Liver (tissue), 3 donors: ENCODE measurements at regions not wholly inside any gene's neighbourhood (a gene's known extent, or its start where the extent isn't known, plus 50 kb on each side); places are given as distances from the start of the nearest gene placed in this dataset.

Source experiments
- ATF3 ChIP-seq: IDR thresholded peaks from 2 replicates; pipeline ENCODE4 v1.6.1; 2016; ENCODE audit warnings: antibody characterized with exemption
- CTCF ChIP-seq: fragments of 150-350 bp; IDR thresholded peaks from 2 replicates; pipeline ENCODE4 v1.5.1; 2017; ENCODE audit warnings: improper control_type of control experiment, low read depth, low read length; ENCODE audit not compliant: missing input control
- FOXA1 ChIP-seq: IDR thresholded peaks from 2 replicates; pipeline ENCODE4 v1.6.1; 2016; ENCODE audit warnings: antibody characterized with exemption
- GABPA ChIP-seq, 2 donors: IDR thresholded peaks in 1 of 2; conservative IDR thresholded peaks in 1 of 2; 2 replicates each; pipeline ENCODE4 v1.6.1; 2016; ENCODE audit warnings: antibody characterized with exemption in 2 of 2, mild to moderate bottlenecking in 1 of 2, moderate library complexity in 1 of 2
- JUND ChIP-seq, 2 donors: IDR thresholded peaks; 2 replicates each; pipeline ENCODE4 v1.6.1; 2016; ENCODE audit warnings: antibody characterized with exemption in 2 of 2
- MAX ChIP-seq: IDR thresholded peaks from 2 replicates; pipeline ENCODE4 v1.6.1; 2016; ENCODE audit warnings: antibody characterized with exemption
- NR2F2 ChIP-seq: IDR thresholded peaks from 2 replicates; pipeline ENCODE4 v1.6.1; 2016; ENCODE audit warnings: antibody characterized with exemption
- RAD21 ChIP-seq, 2 donors: IDR thresholded peaks; 2 replicates each; pipeline ENCODE4 v1.6.1; 2016; ENCODE audit warnings: antibody characterized with exemption in 2 of 2, mild to moderate bottlenecking in 2 of 2
- REST ChIP-seq: IDR thresholded peaks from 2 replicates; pipeline ENCODE4 v1.6.1; 2016; ENCODE audit warnings: antibody characterized with exemption, mild to moderate bottlenecking
- RXRA ChIP-seq, 2 donors: IDR thresholded peaks; 2 replicates each; pipeline ENCODE4 v1.6.1; 2017 to 2018; ENCODE audit warnings: antibody characterized with exemption in 2 of 2, mild to moderate bottlenecking in 1 of 2
- TAF1 ChIP-seq: conservative IDR thresholded peaks from 2 replicates; pipeline ENCODE4 v1.6.1; 2016; ENCODE audit warnings: antibody characterized with exemption, mild to moderate bottlenecking
- YY1 ChIP-seq: IDR thresholded peaks from 2 replicates; pipeline ENCODE4 v1.6.1; 2016; ENCODE audit warnings: antibody characterized with exemption, mild to moderate bottlenecking
- ZBTB33 ChIP-seq: IDR thresholded peaks from 2 replicates; pipeline ENCODE4 v1.6.1; 2016; ENCODE audit warnings: antibody characterized with exemption
- donor health status: healthy.
- donor health status: healthy.

GRCh38 chr3:64895991-64896895 is 208.4 kb upstream of the ADAMTS9 start:
- TF ChIP-seq MAX (no peak), CTCF (no peak), YY1 (no peak), REST (no peak), GABPA (IDR thresholded peaks at IDR 0.05 in 1 of 2, conservative IDR thresholded peaks at IDR 0.05 in 1 of 2) (no peak), RAD21 (IDR thresholded peaks at IDR 0.05) (no peak), TAF1 (no peak), ATF3 (no peak), NR2F2 (no peak), JUND (IDR thresholded peaks at IDR 0.05) (no peak), ZBTB33 (no peak), RXRA (IDR thresholded peaks at IDR 0.05) (no peak), FOXA1 (no peak)
